AG04450 (cell line): ENCODE measurements at regions not wholly inside any gene's neighbourhood (a gene's known extent, or its start where the extent isn't known, plus 50 kb on each side); places are given as distances from the start of the nearest gene placed in this dataset.

ENCODE experiments used
- CTCF ChIA-PET: fragments of 300-600, 350-600 bp; formaldehyde crosslinking; extraction: SDS; loops from one replicate; lab custom pipeline; 2022; ENCODE audit warnings: antibody characterized with exemption, inconsistent platforms; lab: Charles Lee
- POLR2A ChIA-PET: fragments of 350-600 bp; formaldehyde crosslinking; extraction: SDS; loops from one replicate; lab custom pipeline; 2021; ENCODE audit warnings: antibody characterized with exemption, inconsistent platforms; lab: Yijun Ruan, JAX
- DNase-seq: peaks from one replicate; pipeline ENCODE4 v3.0.0-alpha.2; 2011; ENCODE audit warnings: low read depth, low spot score
- H3K27ac ChIP-seq: one replicate; pipeline ENCODE4 v1.5.1; 2012; ENCODE audit warnings: low read depth, low read length, control low read depth
- H3K27me3 ChIP-seq: one replicate; pipeline ENCODE4 v1.6.0; 2012; ENCODE audit warnings: low read length; ENCODE audit not compliant: control insufficient read depth, insufficient read depth
- H3K4me3 ChIP-seq: 2 replicates; pipeline ENCODE4 v1.5.1; 2011; ENCODE audit warnings: mild to moderate bottlenecking, low read depth, low read length, control low read depth
- H3K9me3 ChIP-seq: 2 replicates; pipeline ENCODE4 v1.5.1; 2012; ENCODE audit warnings: low read length; ENCODE audit not compliant: control insufficient read depth, insufficient read depth
- CTCF ChIP-seq: IDR thresholded peaks from 2 replicates; pipeline ENCODE4 v1.5.1; 2011; ENCODE audit warnings: low read depth, low read length, control low read depth, inconsistent platforms

GRCh38 chr12:66739940-66740651 lies 61.2 kb upstream of the GRIP1 start:
- no peak for DNase-seq
- ChIA-PET POLR2A (no interaction called here), CTCF (interaction anchor here (0.9 kb wide), 1 partner anchor 470 kb away, joined by 3 read pairs; no protein-coding TSS in a partner anchor)
- Histone ChIP-seq H3K27ac (no peak overlapping the region), H3K4me3 (no peak overlapping the region), H3K9me3 (no peaks in the 10 kb centered on the region), H3K27me3 (no peaks in the 10 kb centered on the region)
- no peak for TF ChIP-seq CTCF

- ChIA-PET CTCF (interaction anchor here (0.9 kb wide), 1 partner anchor 470 kb away, joined by 3 read pairs; no protein-coding TSS in a partner anchor), POLR2A (no interaction called here)
- H3K9me3 ChIP-seq = no peaks in the 10 kb centered on the region
- no peak overlapping the region for H3K27ac ChIP-seq
- DNase-seq = no peak
- H3K4me3 ChIP-seq = no peak overlapping the region
- H3K27me3 ChIP-seq = no peaks in the 10 kb centered on the region
- TF ChIP-seq CTCF = no peak
Measured at GRCh38 chr12:66740732-66741131, 61.9 kb upstream of the GRIP1 start.

- DNase-seq = no peak
- TF ChIP-seq CTCF = no peak
- POLR2A ChIA-PET = no interaction called here
- no peaks in the 10 kb centered on the region for H3K9me3 ChIP-seq
- no peaks in the 10 kb centered on the region for H3K27me3 ChIP-seq
- H3K4me3 ChIP-seq = no peak overlapping the region
- no peak overlapping the region for H3K27ac ChIP-seq
- CTCF ChIA-PET = no interaction called here
Measured at GRCh38 chr12:66741919-66742318, 63.0 kb upstream of the GRIP1 start.

GRCh38 chr12:66742508-66743367 lies 63.9 kb upstream of the GRIP1 start:
- no peaks in the 10 kb centered on the region for H3K9me3 ChIP-seq
- POLR2A ChIA-PET = no interaction called here
- CTCF ChIA-PET = no interaction called here
- no peak overlapping the region for H3K4me3 ChIP-seq
- no peak overlapping the region for H3K27ac ChIP-seq
- TF ChIP-seq CTCF = no peak
- no peak for DNase-seq
- H3K27me3 ChIP-seq = no peaks in the 10 kb centered on the region

- Histone ChIP-seq H3K27ac (no peak overlapping the region), H3K27me3 (no peaks in the 10 kb centered on the region), H3K9me3 (no peaks in the 10 kb centered on the region), H3K4me3 (no peak overlapping the region)
- ChIA-PET POLR2A (no interaction called here), CTCF (interaction anchor here (0.5 kb wide), 1 partner anchor 14 kb away, joined by 4 read pairs; no protein-coding TSS in a partner anchor)
- DNase-seq = no peak
- TF ChIP-seq CTCF = no peak
Measured at GRCh38 chr12:66744461-66744860, 65.6 kb upstream of the GRIP1 start.
